Pulmonary artery endothelial cell (primary cell): ENCODE measurements at regions not wholly inside any gene's neighbourhood (a gene's known extent, or its start where the extent isn't known, plus 50 kb on each side); places are given as distances from the start of the nearest gene placed in this dataset.

Experiments used
- DNase-seq: peaks from one replicate; pipeline ENCODE4 v3.0.0-alpha.2; 2011; ENCODE audit warnings: low read depth, low spot score

DNA sequence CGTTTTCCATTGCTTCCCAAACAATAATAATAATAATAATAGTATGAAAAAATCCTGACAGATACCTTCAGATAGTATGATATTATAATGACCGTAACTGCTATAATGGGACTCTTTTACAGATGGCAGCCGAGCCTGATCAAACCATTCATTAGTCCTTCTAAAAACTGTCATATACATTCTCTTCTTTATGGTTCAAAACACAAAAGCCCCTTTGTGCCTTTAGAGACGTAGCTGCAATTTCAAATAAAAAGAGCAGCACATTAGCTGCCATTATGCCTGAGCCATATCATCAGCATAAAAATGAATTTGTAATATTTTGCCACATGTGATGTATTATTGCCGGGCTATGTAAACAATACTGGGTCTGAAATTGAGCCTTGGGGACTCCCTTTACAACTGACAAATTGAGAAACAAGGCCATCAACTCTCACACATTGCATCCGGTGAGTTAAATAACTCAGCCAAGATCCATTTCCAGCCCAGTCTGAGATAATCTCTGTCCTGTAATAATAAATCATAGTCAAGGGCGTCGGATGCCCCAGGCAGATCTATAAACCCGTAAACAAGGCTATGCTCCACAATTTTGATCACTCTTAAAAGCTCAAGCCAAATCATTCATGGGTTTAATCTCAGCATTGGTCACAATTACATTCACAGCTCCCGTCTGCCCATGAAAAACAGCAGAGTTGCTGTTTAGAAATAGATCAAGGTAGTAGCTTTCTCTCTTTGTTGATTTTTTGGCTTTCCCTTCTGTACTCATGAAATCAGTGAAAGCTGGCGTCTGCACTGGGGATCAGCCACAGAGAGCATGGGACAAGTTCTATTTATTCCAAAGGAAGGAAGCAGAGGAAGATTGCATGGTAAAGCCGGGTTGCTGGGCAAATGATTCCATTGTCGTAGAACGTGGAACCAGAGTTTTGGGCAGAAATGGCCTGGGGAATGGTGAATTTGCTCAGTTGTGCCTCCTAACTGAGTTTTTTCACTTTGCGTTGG is 150.1 kb upstream of the BMPER start:
- DNase-seq = no peak

DNA sequence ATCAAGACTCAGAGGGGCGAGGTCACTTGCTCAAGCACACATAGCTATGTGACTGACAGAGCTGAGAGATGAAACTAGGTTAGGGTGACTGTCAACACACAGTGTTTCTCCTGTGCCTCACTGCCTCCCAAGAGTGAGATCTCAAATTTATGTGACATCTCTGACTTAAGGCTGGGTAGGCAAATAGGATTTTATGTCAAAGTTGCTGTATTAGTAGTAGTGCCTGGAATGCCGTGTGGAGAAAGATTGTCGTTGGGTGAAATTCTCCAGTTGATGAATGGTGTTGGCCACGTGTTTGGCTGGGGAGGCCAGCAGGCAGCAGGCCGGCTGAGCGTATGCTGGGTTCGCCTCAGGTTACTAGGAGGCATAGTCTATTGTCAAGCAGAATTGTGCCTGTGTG is 148.3 kb upstream of the BMPER start:
- DNase-seq = no peak

- no peak for DNase-seq
These were observed 147.7 kb upstream of the BMPER start for GRCh38 chr7:33757563-33758165.

GRCh38 chr7:33760146-33760545 is 145.2 kb upstream of the BMPER start:
- no peak for DNase-seq

DNA sequence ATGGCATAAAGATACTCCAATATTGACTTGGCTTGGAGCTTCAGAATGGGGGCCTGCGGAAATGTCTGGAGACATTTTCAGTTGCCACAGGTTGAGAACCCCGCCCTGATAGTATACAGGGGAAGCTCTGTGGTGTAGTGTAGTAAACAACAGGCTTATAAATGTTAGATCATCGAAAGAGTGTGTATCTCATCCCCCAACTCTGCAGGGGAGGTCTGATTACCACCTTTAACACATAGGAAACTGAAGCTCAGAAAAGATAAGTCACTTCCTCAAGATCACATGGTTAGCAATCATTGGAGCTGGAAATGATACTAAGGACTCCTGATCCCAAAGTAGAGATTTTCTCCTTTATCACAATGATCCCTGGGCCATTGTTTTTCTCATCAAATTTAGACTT is 144.5 kb upstream of the BMPER start:
- DNase-seq = no peak

DNA sequence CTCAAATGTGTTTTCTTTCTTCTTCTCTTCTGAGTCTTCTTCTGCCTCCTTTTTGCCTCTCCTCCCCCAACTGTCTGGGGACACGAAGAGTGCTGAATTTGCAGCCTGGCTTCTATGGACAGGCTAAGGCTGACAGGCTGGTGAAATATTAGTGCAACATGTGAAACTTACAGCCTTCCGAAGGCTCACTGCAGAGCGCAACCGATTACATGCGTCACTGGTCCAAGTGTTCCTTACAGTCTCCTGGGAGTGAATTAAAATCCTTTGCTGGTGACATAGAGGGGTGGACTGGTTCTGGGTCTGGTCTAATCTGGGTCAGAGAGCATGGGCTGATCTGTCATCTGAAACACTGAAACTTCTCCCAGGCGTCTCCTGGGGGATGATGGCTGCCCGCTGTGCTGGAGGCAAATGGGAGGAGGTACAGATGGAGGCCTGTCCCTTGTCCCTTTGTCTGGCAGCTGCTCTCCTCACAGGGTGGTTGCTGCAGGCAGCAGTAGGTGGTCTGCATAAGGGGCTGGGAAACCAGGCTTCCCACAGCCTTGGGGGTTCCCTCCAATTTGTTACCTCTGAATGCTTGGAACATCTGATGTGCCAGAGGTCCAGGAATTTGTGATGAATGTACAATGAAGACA is 143.8 kb upstream of the BMPER start:
- DNase-seq = no peak

DNA sequence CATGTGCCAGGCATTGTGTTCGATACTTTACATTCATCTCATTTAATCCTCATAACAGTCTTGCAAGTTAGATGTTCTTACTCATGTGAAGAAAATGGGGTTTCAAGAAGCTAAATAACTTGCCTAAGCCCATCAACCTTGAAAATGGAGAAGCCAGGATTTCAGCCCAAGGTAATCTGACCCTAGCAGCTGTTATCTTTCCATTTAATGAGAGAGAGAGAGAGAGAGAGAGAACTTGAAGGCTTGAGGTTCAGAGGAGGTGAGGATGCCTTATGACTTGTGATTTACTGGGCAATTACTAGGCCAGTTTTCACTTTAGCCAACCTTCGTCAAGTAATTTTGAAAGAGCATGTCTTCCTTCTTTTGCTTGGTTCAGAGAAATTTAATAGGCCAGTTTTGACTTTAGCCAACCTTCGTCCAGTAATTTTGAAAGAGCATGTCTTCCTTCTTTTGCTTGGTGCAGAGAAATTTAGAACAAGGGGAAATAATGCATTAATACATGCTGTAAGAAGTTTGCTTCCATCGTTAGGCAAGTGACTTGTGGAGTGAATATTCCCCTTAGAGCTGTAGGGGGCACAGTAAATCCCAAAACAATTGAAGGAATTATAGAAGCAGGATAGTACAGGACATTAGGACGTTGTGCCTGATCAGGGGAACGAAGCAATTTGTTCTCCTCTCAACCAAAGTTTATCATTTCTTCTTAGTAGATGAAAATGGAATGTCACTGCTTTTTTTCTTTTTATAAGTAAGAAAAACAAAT is 143.0 kb upstream of the BMPER start:
- no peak for DNase-seq

GRCh38 chr7:33762911-33763306 is 142.4 kb upstream of the BMPER start:
- no peak for DNase-seq

DNA sequence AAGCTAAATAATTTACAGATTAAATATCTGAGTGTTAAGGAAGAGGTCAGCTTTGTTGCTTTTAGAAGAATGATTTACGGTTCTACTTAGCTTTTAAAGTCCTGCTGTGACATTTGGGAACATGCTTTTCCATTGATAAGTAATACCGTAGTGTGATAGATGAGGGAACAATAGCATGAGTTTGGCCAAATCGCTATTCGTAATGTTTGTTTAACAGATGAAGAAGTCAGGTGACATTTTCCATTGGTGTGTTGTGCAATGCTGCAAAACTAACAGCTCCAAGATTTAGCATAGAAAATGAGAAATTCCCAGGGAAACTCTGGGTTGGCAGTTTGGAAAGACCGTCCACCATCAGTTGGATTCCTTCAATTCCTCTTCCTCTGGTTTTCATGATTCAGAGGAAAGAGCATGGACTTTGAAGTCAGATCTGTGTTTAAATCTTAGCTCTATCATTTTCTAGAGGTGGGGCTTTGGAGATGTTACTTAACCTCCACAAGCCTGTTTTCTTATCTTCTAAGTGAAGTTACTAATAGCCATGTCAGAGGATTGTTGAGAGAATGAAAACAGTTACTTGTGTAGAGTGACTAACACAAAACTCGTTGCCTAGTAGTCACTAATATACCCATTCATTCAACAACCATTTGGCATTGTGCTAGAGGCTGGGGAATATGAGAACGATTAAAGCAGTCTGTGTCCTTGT is 140.4 kb upstream of the BMPER start:
- DNase-seq = peak; percentile 59

GRCh38 chr7:33766405-33766804 is 138.9 kb upstream of the BMPER start:
- DNase-seq = peak; percentile 50

GRCh38 chr7:33769930-33770329 is 135.4 kb upstream of the BMPER start:
- no peak for DNase-seq

DNA sequence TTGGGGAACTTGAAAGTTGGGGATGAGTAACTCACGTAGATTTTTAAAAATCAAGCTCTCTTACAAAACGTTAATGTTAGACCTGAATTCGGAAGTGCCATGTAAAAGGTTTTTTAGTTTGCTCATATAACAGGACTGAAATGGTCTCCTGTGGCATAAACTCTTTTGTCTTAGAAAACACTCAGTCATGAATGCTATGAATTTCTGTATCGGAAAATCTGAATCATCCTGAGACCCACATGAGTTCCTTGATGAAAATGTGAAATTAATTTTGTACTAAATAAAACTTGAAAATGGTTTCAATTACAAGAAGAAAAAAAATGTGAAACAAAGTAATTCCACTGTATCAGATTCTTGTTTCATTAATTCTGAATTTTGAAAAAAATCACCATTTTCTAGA is 134.8 kb upstream of the BMPER start:
- no peak for DNase-seq

GRCh38 chr7:33771422-33771821 is 133.9 kb upstream of the BMPER start:
- DNase-seq = no peak

DNA sequence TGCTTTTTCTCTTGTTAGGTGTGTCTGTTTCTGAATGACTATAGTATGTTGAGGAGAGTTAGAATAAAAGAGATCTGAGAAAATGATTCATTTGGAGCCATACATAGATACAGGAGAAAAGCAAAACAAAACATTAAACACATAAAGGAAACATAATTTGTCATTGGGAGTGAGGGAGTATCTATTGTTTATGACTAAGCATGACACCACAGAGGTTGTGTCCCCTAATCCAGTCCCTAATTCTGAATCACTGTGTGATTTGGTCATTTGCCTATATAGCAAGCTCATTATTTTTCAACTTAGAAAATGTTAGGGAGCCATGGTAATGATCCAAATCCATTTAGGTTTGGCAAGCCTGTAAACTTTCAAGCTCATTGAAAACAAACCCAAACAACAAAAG is 132.3 kb upstream of the BMPER start:
- peak; percentile 37 for DNase-seq

DNA sequence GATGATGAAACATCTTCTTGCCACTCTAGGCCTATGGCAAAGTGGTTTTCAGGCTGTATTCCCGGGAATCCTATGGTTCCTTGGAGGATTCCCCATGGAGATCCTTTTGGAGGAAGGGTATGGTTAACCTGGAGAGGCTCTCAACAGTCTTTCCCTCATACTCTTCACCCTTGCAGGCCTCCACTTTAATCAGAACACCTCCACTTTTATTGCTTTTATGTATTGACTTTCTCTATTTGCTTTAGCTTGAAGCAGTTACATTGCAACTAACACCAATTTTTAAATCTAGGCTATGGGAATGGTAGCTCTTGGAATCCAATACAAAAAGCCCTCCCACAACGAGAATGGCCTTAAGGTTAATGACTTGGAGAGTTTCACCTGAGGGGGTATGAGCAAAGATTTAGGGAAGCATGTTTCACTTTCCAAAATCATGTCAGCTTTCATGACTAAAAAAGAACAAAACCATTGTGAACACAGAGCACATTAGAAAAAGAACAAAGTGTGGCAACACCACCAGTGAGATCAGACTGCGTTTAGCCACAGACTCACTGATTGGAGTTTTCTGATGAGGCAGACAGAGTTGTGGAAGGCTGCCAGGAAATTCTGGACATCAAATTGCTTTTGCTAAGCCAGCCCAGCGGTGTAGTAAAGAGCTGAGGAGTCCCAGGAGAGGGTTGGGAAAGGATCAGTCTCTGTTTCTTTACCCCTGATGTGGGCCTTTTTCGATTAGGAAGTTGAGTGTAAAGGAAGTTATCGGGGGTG is 130.4 kb upstream of the BMPER start:
- no peak for DNase-seq

DNA sequence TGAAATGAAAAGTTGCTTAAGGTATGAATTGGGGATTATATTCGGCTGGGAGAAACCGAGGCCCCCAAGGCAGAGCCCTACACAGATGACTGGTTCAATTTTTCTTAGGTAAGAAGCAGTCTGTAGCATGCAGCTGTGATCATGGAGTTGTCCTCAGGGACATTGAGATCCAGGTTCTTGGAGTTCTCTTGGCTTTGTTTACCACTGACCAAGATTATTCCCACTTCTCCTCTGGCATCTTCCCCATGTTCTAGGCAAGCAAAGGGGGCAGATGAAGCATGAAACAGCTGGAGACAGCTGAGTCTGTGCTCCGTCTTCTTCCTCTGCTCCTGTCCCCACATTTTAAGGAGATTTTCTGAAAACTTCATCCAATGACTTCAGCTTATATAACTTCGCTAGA is 129.5 kb upstream of the BMPER start:
- DNase-seq = no peak

DNA sequence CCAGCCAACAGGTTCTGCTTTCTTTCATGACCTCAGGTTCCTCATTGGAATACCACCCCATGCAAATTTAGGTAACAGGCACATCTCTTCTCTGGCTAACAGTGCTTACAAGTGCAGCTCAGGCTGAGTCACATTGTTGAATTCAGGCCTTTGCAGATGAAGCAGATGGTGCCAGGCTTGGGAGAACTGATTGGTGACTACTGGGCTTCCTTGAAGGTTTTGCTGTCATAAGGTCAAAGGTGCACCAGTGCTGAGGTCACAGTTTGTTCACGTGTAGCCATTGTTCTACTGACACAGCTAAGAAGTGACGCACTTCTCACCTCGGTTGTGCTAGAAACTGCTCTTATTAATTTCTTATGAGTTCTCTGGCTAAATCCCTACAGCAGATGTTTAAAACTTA is 128.6 kb upstream of the BMPER start:
- DNase-seq = no peak

GRCh38 chr7:33778195-33778594 is 127.1 kb upstream of the BMPER start:
- DNase-seq = no peak

DNA sequence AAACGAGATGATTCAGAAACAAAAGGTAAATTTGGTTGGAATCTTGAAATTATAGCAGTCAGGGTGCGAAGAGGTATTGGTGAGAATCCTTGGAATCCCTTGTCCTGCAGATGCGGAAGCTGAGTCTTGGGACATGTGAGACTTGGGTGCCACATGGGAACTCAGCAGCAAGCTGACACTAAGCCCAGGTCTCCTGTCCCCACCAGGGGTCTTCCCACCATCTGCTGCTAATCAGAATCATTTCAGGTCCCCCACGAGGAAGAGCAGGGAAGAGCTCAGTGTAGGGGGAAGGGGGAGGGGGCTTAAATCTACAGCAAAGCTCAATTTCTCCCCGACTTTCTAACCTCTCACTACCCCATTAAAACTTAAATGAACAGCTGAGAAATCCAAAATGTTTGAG is 126.1 kb upstream of the BMPER start:
- no peak for DNase-seq

DNA sequence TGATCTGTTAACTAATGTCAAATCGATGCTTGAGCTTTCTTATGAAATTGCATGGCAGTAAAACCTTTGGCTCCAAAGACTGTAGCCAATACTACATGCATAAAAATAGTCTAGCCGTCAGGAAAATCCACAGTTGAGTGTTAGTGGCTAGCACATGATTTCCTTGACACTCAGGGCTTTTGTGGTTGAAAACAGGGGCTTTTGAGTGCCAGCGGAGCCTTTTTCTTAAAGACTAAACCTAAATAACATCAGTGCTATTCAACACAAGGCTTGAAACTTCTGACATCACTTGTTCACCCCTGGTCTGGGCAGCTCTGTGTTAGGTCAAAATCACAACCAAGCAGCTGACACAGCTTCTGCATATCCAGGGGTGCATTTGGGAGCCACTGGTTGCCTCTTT is 124.2 kb upstream of the BMPER start:
- no peak for DNase-seq
